B cell (primary cell): ENCODE measurements at regions not wholly inside any gene's neighbourhood (a gene's known extent, or its start where the extent isn't known, plus 50 kb on each side); places are given as distances from the start of the nearest gene placed in this dataset.

ENCODE experiments used
- EZH2 ChIP-seq: IDR thresholded peaks from 2 replicates; pipeline ENCODE4 v1.6.1; 2012; ENCODE audit warnings: borderline replicate concordance, low read depth, mild to moderate bottlenecking, moderate library complexity, low read length; ENCODE audit not compliant: insufficient read depth, poor library complexity, severe bottlenecking
- TF ChIP-seq, protein P1 (sequence below): fragments of 200-600 bp; IDR thresholded peaks from one replicate; pipeline ENCODE4 v1.8.0; 2022; ENCODE audit warnings: antibody characterized with exemption, mild to moderate bottlenecking

DNA sequence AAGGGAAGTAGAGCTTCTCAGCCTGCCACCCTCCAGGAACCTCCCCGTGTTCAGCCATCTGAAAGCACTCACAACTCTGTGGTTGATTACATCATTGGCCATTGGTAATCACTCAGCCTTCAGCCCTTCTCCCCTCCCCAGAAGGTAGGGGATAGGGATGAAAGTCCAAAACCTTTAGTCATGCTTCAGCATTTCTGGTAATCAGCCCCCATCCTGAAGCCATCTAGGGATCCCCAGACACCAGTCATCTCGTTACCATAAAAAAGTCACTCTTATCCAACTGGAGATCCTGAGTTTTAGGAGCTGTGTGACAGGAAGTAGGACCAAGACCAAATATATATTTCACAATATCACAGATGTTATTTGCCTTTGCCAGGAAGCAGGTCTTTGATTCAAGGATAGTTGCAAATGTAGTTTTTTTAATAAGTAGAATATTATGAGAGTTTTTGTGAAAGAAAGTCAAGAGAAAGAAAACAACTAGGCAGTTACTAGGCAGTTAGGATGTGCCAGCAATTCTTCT lies 364.6 kb upstream of the NOCT start:
- TF ChIP-seq, protein P1, sequence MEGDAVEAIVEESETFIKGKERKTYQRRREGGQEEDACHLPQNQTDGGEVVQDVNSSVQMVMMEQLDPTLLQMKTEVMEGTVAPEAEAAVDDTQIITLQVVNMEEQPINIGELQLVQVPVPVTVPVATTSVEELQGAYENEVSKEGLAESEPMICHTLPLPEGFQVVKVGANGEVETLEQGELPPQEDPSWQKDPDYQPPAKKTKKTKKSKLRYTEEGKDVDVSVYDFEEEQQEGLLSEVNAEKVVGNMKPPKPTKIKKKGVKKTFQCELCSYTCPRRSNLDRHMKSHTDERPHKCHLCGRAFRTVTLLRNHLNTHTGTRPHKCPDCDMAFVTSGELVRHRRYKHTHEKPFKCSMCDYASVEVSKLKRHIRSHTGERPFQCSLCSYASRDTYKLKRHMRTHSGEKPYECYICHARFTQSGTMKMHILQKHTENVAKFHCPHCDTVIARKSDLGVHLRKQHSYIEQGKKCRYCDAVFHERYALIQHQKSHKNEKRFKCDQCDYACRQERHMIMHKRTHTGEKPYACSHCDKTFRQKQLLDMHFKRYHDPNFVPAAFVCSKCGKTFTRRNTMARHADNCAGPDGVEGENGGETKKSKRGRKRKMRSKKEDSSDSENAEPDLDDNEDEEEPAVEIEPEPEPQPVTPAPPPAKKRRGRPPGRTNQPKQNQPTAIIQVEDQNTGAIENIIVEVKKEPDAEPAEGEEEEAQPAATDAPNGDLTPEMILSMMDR = no peak
- TF ChIP-seq EZH2 = no peak
